Transverse colon (tissue), 3 donors: ENCODE measurements at regions not wholly inside any gene's neighbourhood (a gene's known extent, or its start where the extent isn't known, plus 50 kb on each side); places are given as distances from the start of the nearest gene placed in this dataset.

Experiments
- CTCF ChIP-seq, 5 experiments: fragments of 200-600 bp in 3 of 5; fragments of 450-650 bp in 2 of 5; sonication (generic) in 3 of 5; IDR thresholded peaks; 1 replicate in 2 of 5; 2 replicates in 3 of 5; pipeline ENCODE4 v1.5.1; 2016 to 2017; ENCODE audit warnings: antibody characterized with exemption in 5 of 5, inconsistent platforms in 3 of 5, mild to moderate bottlenecking in 2 of 5, moderate library complexity in 1 of 5
- POLR2A ChIP-seq: fragments of 450-650 bp; IDR thresholded peaks from one replicate; pipeline ENCODE4 v1.6.1; 2016; ENCODE audit warnings: antibody characterized with exemption, mild to moderate bottlenecking, moderate library complexity

DNA sequence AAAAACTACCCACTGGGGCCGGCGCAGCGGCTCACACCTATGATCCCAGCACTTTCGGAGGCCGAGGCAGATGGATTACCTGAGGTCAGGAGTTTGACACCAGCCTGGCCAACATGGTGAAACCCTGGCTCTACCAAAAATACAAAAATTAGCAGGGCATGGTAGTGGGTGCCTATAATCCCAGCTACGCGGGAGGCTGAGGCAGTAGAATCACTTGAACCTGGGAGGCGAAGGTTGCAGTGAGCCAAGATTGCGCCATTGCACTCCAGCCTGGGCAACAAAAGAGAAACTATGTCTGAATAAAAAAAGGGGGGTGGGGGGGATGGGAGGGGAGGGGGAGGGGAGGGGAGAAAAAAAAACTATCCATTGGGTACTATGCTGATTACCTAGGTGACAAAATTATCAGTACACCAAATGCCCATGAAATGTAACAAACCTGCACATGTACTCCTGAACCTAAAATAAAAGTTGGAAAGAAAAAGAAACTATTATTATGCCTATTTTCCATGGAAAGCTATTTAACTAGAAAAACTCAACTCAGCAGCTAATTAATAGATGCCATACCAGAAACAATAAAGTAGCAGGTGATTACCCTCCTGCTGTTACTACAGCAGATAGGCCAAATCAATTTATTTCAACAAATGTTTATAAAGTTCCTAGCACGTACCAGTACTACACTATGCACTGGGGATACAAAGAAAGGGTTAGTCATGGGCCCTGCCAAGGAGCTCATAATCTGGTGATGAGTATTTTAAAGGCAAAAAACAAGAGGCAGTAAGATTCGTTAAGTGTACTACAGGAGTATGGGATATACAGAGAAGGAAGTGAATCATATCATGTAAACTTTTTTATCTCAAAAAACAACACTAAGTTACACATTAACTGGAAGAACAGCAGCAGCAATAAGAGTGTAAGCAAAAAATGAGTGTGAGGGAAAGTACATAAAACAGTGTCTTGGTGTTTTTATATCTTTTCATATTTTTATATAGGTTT is 112.8 kb upstream of the SLC39A10 start:
- TF ChIP-seq CTCF (IDR thresholded peaks at IDR 0.05): no peak
- no peak for TF ChIP-seq POLR2A
